ENCODE measurements at regions not wholly inside any gene's neighbourhood (a gene's known extent, or its start where the extent isn't known, plus 50 kb on each side); places are given as distances from the start of the nearest gene placed in this dataset.

DNA sequence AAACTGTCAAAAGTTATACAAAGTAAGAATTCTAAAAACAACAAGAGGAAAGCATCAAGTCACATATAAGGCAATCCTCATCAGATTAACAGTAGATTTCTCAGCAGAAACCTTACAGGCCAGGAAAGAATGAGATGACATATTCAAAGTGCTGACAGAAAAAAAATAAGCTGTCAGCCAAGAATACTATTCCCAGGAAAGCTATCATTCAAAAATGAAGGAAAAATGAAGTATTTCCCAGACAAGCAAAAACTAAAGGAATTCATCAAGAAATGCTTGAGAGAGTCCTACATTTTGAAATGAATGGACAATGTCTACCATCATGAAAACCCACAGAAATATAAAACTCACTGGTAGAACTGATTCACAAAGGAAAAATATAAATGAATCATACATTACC is 268.9 kb upstream of the OSR1 start:
- TF ChIP-seq, protein P1, sequence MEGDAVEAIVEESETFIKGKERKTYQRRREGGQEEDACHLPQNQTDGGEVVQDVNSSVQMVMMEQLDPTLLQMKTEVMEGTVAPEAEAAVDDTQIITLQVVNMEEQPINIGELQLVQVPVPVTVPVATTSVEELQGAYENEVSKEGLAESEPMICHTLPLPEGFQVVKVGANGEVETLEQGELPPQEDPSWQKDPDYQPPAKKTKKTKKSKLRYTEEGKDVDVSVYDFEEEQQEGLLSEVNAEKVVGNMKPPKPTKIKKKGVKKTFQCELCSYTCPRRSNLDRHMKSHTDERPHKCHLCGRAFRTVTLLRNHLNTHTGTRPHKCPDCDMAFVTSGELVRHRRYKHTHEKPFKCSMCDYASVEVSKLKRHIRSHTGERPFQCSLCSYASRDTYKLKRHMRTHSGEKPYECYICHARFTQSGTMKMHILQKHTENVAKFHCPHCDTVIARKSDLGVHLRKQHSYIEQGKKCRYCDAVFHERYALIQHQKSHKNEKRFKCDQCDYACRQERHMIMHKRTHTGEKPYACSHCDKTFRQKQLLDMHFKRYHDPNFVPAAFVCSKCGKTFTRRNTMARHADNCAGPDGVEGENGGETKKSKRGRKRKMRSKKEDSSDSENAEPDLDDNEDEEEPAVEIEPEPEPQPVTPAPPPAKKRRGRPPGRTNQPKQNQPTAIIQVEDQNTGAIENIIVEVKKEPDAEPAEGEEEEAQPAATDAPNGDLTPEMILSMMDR (conservative IDR thresholded peaks at IDR 0.05; ENCODE audit: low read depth, low read length): no peak
- TF ChIP-seq EZH2 (IDR thresholded peaks at IDR 0.05; ENCODE audit: low read length, unreplicated experiment): no peak

Data from PC-3 (cell line).